Activated T-helper 17 cell treated with anti-CD3 and anti-CD28 coated beads, Interleukin-2, amount 50 U/mL, for 72 hours (primary cell): ENCODE measurements at regions not wholly inside any gene's neighbourhood (a gene's known extent, or its start where the extent isn't known, plus 50 kb on each side); places are given as distances from the start of the nearest gene placed in this dataset.
A peak's percentile ranks its signal among the peaks of the same experiment; 100 is the strongest.

ENCODE experiments used
- ATAC-seq: fragments of 150-1000 bp; cut with Tn5 transposase; replicated peaks from 2 replicates; pipeline ENCODE4 v1.10.0; 2021; ENCODE audit warnings: mild to moderate bottlenecking, moderate library complexity
- H3K27ac Mint-ChIP-seq: one replicate; pipeline ENCODE4 v1.8.0; 2022; ENCODE audit warnings: mixed read lengths
- H3K27me3 Mint-ChIP-seq: one replicate; pipeline ENCODE4 v1.8.0; 2022; ENCODE audit warnings: mixed read lengths
- H3K36me3 Mint-ChIP-seq: one replicate; pipeline ENCODE4 v1.8.0; 2022; ENCODE audit warnings: low read depth, mild to moderate bottlenecking, mixed read lengths
- H3K4me1 Mint-ChIP-seq: one replicate; pipeline ENCODE4 v1.8.0; 2022; ENCODE audit warnings: mixed read lengths
- H3K4me3 Mint-ChIP-seq: one replicate; pipeline ENCODE4 v1.8.0; 2022; ENCODE audit warnings: mild to moderate bottlenecking, mixed read lengths
- H3K9me3 Mint-ChIP-seq: one replicate; pipeline ENCODE4 v1.8.0; 2022; ENCODE audit warnings: mixed read lengths

- Mint-ChIP-seq H3K9me3 (no peaks in the 10 kb centered on the region), H3K27ac (no peak overlapping the region), H3K4me3 (no peak overlapping the region), H3K4me1 (peaks cover 2% of the 10 kb centered on the region), H3K27me3 (peaks cover 8% of the 10 kb centered on the region), H3K36me3 (no peaks in the 10 kb centered on the region)
- no peak for ATAC-seq
These were observed 85.7 kb upstream of the MBNL2 start for GRCh38 chr13:97136418-97136817.

- H3K27me3 Mint-ChIP-seq = peaks cover 12% of the 10 kb centered on the region
- ATAC-seq = no peak
- H3K27ac Mint-ChIP-seq = no peak overlapping the region
- no peak overlapping the region for H3K4me3 Mint-ChIP-seq
- H3K9me3 Mint-ChIP-seq = no peaks in the 10 kb centered on the region
- H3K4me1 Mint-ChIP-seq = peaks cover 7% of the 10 kb centered on the region
- H3K36me3 Mint-ChIP-seq = no peaks in the 10 kb centered on the region
These were observed 82.4 kb upstream of the MBNL2 start for GRCh38 chr13:97139691-97140090.

DNA sequence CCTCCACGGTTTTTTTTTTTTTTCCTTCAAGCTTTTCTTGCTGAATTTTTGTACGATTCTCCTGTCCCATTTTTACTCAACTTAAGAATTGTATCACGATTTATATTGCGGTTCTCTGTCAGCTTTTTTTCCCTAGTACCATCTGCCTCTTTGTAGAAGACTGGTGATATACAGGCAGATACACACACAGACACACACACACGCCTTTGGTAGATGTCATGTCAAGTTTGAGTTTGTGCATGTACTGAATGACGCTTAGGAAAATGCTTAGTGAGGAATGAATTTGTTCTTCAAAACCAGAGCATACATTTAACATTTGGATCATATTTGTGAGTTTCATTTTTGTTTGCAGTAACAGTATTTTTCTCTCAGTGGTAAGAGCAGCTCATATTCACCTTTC is 82.0 kb upstream of the MBNL2 start:
- Mint-ChIP-seq H3K9me3 (no peaks in the 10 kb centered on the region), H3K4me3 (no peak overlapping the region), H3K27me3 (peaks cover 15% of the 10 kb centered on the region), H3K27ac (no peak overlapping the region), H3K36me3 (no peaks in the 10 kb centered on the region), H3K4me1 (peaks cover 7% of the 10 kb centered on the region)
- ATAC-seq = no peak

- Mint-ChIP-seq H3K27me3 (peaks cover 16% of the 10 kb centered on the region), H3K9me3 (no peaks in the 10 kb centered on the region), H3K27ac (no peak overlapping the region), H3K4me3 (no peak overlapping the region), H3K36me3 (no peaks in the 10 kb centered on the region), H3K4me1 (peaks cover 7% of the 10 kb centered on the region)
- no peak for ATAC-seq
These were observed 81.5 kb upstream of the MBNL2 start for GRCh38 chr13:97140611-97141010.

- Mint-ChIP-seq H3K4me3 (no peak overlapping the region), H3K36me3 (no peaks in the 10 kb centered on the region), H3K27me3 (peaks cover 17% of the 10 kb centered on the region), H3K4me1 (peaks cover 7% of the 10 kb centered on the region), H3K27ac (no peak overlapping the region), H3K9me3 (no peaks in the 10 kb centered on the region)
- ATAC-seq = no peak
These were observed 81.0 kb upstream of the MBNL2 start for GRCh38 chr13:97141097-97141496.

GRCh38 chr13:97141564-97142005 is 80.5 kb upstream of the MBNL2 start:
- H3K9me3 Mint-ChIP-seq = no peaks in the 10 kb centered on the region
- no peak overlapping the region for H3K27ac Mint-ChIP-seq
- H3K4me1 Mint-ChIP-seq = peaks cover 7% of the 10 kb centered on the region
- no peak overlapping the region for H3K4me3 Mint-ChIP-seq
- H3K36me3 Mint-ChIP-seq = no peaks in the 10 kb centered on the region
- peak; percentile 99 for ATAC-seq
- H3K27me3 Mint-ChIP-seq = peaks cover 20% of the 10 kb centered on the region

DNA sequence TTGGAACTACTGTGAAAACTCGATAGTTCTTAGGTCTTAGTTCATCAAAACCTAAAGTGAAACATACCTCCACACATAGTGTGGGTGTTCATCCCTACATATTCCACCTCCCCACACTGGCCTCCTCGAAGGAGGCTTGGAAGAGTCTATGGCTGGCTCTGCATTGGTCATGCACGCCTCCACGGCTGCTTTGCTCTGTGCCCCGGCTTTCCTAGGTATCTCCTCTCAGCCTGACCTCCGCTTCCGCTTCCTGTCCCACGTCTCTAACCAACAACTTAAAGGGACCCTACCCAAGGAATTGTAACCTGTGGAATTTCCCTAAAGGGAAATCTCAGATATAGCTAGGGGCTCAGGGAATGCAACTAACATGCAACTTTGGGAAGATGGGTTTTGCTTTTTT is 79.7 kb upstream of the MBNL2 start:
- ATAC-seq = no peak
- no peaks in the 10 kb centered on the region for H3K36me3 Mint-ChIP-seq
- peaks cover 7% of the 10 kb centered on the region for H3K4me1 Mint-ChIP-seq
- no peaks in the 10 kb centered on the region for H3K9me3 Mint-ChIP-seq
- no peak overlapping the region for H3K27ac Mint-ChIP-seq
- H3K4me3 Mint-ChIP-seq = no peak overlapping the region
- peaks cover 20% of the 10 kb centered on the region for H3K27me3 Mint-ChIP-seq

- H3K27me3 Mint-ChIP-seq = peaks cover 17% of the 10 kb centered on the region
- no peak overlapping the region for H3K4me3 Mint-ChIP-seq
- no peaks in the 10 kb centered on the region for H3K36me3 Mint-ChIP-seq
- no peak overlapping the region for H3K27ac Mint-ChIP-seq
- ATAC-seq = no peak
- H3K9me3 Mint-ChIP-seq = no peaks in the 10 kb centered on the region
- peaks cover 7% of the 10 kb centered on the region for H3K4me1 Mint-ChIP-seq
These were observed 77.1 kb upstream of the MBNL2 start for GRCh38 chr13:97145057-97145456.

DNA sequence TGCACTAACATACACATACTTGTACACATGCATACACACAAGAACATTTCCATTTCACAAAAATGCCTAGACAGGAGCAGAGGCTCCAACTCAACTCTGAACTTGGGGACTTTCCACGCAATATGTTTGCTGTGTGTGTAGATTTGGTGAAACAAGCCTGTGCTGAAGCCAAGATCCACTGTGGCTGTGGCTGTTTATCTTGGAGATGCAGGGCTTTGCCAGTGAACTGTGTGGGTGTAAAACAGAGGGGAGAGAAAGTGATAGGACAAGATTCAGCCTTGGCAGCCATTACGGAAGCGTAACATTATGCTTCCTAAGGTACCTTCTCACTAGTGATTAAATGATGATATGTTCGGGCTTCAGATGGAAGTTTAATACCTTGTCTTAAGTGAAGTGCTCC is 73.2 kb upstream of the MBNL2 start:
- Mint-ChIP-seq H3K27ac (no peak overlapping the region), H3K36me3 (no peaks in the 10 kb centered on the region), H3K9me3 (no peaks in the 10 kb centered on the region), H3K4me3 (no peak overlapping the region), H3K4me1 (no peaks in the 10 kb centered on the region), H3K27me3 (peaks cover 10% of the 10 kb centered on the region)
- ATAC-seq = no peak

- Mint-ChIP-seq H3K4me1 (no peaks in the 10 kb centered on the region), H3K27ac (no peak overlapping the region), H3K4me3 (no peak overlapping the region), H3K36me3 (no peaks in the 10 kb centered on the region), H3K27me3 (peaks cover 3% of the 10 kb centered on the region), H3K9me3 (no peaks in the 10 kb centered on the region)
- ATAC-seq = no peak
These were observed 61.7 kb upstream of the MBNL2 start for GRCh38 chr13:97160421-97160820.

GRCh38 chr13:97161582-97162231 is 60.4 kb upstream of the MBNL2 start:
- H3K4me1 Mint-ChIP-seq = no peaks in the 10 kb centered on the region
- no peaks in the 10 kb centered on the region for H3K9me3 Mint-ChIP-seq
- H3K36me3 Mint-ChIP-seq = no peaks in the 10 kb centered on the region
- no peak overlapping the region for H3K27ac Mint-ChIP-seq
- no peak for ATAC-seq
- no peak overlapping the region for H3K4me3 Mint-ChIP-seq
- H3K27me3 Mint-ChIP-seq = peaks cover 3% of the 10 kb centered on the region

- no peak overlapping the region for H3K4me3 Mint-ChIP-seq
- peaks cover 9% of the 10 kb centered on the region for H3K27me3 Mint-ChIP-seq
- H3K36me3 Mint-ChIP-seq = no peaks in the 10 kb centered on the region
- H3K27ac Mint-ChIP-seq = no peak overlapping the region
- no peaks in the 10 kb centered on the region for H3K4me1 Mint-ChIP-seq
- no peaks in the 10 kb centered on the region for H3K9me3 Mint-ChIP-seq
- no peak for ATAC-seq
These were observed 56.4 kb upstream of the MBNL2 start for GRCh38 chr13:97165502-97166425.

DNA sequence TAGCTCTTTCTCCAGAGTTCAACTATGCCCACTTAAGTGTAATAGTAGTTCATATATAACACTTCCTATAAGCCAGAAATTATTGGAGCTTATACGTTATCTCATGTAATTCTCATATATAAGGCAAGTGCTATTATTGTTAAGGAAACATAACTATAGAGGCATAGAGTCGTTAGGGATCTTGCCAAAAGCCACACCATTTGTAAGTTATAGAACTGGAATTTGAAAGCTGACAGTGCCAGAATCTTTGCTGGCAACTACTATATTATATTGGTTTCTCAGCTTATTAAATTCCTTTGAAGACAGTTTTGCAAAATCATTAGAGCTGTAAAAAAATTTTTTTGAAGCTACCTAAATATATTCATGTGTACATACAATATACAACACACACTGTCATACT is 51.0 kb upstream of the MBNL2 start:
- no peak for ATAC-seq
- no peaks in the 10 kb centered on the region for H3K4me1 Mint-ChIP-seq
- H3K27ac Mint-ChIP-seq = no peak overlapping the region

More for the DNA sequence above, 51.0 kb upstream of the MBNL2 start:
- Mint-ChIP-seq H3K27me3 (peaks cover 16% of the 10 kb centered on the region), H3K4me3 (no peak overlapping the region), H3K36me3 (no peaks in the 10 kb centered on the region), H3K9me3 (peaks cover 4% of the 10 kb centered on the region)
